ENCODE measurements at regions not wholly inside any gene's neighbourhood (a gene's known extent, or its start where the extent isn't known, plus 50 kb on each side); places are given as distances from the start of the nearest gene placed in this dataset.

- TF ChIP-seq, protein P1, sequence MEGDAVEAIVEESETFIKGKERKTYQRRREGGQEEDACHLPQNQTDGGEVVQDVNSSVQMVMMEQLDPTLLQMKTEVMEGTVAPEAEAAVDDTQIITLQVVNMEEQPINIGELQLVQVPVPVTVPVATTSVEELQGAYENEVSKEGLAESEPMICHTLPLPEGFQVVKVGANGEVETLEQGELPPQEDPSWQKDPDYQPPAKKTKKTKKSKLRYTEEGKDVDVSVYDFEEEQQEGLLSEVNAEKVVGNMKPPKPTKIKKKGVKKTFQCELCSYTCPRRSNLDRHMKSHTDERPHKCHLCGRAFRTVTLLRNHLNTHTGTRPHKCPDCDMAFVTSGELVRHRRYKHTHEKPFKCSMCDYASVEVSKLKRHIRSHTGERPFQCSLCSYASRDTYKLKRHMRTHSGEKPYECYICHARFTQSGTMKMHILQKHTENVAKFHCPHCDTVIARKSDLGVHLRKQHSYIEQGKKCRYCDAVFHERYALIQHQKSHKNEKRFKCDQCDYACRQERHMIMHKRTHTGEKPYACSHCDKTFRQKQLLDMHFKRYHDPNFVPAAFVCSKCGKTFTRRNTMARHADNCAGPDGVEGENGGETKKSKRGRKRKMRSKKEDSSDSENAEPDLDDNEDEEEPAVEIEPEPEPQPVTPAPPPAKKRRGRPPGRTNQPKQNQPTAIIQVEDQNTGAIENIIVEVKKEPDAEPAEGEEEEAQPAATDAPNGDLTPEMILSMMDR (IDR thresholded peaks at IDR 0.05; ENCODE audit: insufficient read depth, low read length, poor library complexity, severe bottlenecking), result no peak
- no peak for TF ChIP-seq EZH2phosphoT487 (conservative IDR thresholded peaks at IDR 0.05; ENCODE audit: low read length)
Observed at GRCh38 chr22:34620832-34621231, 445.1 kb upstream of the ISX start.

All from SU-DHL-6 (cell line).